ENCODE measurements at regions not wholly inside any gene's neighbourhood (a gene's known extent, or its start where the extent isn't known, plus 50 kb on each side); places are given as distances from the start of the nearest gene placed in this dataset.

DNA sequence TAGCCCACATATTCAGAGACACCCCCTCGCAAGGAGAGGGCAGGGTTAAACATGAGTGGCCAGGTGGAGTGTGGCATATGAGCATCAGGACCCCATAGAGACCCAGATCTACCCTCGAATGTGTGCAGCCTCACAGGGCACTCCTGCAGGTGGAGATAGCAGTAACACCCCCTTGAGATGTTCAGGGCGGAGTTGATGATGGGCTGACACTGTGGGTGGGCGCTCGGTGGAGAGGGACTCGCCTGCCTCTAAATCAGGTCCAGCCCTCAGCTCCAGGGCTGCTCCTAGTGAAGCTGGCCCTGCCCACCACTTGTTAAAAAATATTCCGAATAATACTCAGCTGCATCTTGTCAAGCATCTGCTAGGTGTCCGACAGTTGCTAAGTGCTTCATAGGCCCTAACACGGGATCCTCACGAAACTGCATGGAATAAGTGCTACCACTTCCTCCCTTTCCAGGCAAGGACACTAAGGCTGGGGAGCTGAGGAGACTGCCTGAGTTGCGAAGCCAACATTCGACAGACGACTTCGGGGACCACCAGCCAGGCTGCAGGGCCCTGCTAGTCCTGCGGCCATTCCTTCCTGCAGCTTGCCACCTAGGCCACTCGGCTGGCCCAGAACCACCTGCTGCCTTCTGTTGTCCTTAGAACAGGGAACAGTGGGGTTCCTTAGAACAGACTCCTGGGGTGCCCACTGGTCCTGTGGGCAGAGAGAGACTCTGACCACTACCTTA is 74.0 kb upstream of the WNT11 start:
- Histone ChIP-seq H3K27me3 (no peaks in the 10 kb centered on the region), H3K36me3 (no peaks in the 10 kb centered on the region), H3K4me1 (no peaks in the 10 kb centered on the region), H3K27ac (no peak overlapping the region), H3K4me3 (no peak overlapping the region), H3K9me3 (no peaks in the 10 kb centered on the region)
- no peak for TF ChIP-seq POLR2A (IDR thresholded peaks at IDR 0.05)
- TF ChIP-seq, protein P1, sequence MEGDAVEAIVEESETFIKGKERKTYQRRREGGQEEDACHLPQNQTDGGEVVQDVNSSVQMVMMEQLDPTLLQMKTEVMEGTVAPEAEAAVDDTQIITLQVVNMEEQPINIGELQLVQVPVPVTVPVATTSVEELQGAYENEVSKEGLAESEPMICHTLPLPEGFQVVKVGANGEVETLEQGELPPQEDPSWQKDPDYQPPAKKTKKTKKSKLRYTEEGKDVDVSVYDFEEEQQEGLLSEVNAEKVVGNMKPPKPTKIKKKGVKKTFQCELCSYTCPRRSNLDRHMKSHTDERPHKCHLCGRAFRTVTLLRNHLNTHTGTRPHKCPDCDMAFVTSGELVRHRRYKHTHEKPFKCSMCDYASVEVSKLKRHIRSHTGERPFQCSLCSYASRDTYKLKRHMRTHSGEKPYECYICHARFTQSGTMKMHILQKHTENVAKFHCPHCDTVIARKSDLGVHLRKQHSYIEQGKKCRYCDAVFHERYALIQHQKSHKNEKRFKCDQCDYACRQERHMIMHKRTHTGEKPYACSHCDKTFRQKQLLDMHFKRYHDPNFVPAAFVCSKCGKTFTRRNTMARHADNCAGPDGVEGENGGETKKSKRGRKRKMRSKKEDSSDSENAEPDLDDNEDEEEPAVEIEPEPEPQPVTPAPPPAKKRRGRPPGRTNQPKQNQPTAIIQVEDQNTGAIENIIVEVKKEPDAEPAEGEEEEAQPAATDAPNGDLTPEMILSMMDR (IDR thresholded peaks at IDR 0.05), result no peak
- DNase-seq, result no peak
- intact Hi-C loops (cut with DNase I; ENCODE audit: low total_unique reads), result no loop called here

DNA sequence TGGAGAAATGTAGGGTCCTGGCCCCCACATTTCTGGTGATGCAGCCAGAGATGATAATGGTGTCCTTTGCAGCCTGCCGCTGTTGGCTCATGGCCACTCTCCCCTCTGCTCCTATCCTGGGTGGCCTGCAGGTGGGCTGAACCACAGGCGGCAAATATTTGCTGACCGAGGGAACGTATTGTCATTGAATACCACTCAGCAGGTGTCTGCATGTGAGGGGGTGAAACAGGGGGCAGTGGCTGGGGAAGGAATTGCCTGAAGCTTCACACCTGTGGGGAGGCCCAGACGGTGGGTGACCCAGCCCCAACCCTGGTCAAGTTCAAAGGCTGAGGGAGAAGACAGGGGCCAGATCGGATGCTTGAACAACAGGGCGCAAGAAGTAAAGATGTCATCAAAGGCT is 73.3 kb upstream of the WNT11 start:
- Histone ChIP-seq H3K9me3 (no peaks in the 10 kb centered on the region), H3K27me3 (no peaks in the 10 kb centered on the region), H3K4me1 (no peaks in the 10 kb centered on the region), H3K27ac (no peak overlapping the region), H3K4me3 (no peak overlapping the region), H3K36me3 (no peaks in the 10 kb centered on the region)
- no peak for DNase-seq
- intact Hi-C loops (cut with DNase I; ENCODE audit: low total_unique reads), result no loop called here
- TF ChIP-seq, protein P1 (IDR thresholded peaks at IDR 0.05), result no peak
- no peak for TF ChIP-seq POLR2A (IDR thresholded peaks at IDR 0.05)

DNA sequence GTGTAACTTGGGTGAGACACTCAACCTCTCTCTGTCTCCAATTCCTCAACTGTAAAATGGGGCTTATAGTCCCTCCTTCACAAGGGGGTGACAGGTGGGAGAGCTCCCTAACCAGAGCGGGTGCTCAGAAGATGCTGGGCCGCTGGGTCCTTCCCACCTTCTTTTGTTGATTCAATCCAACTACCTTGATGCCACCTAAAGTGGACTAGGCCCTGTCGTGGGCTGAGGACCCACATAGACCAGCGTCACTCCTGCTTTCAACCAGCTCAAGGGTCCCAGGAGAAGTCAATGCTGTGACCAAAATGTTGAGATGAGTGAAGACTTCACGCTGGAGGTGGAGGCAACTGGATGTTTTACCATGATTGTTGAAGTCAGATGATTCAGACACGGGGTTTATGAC is 72.7 kb upstream of the WNT11 start:
- H3K4me3 ChIP-seq, result no peak overlapping the region
- H3K36me3 ChIP-seq, result no peaks in the 10 kb centered on the region
- DNase-seq, result no peak
- intact Hi-C loops (cut with DNase I; ENCODE audit: low total_unique reads), result no loop called here
- H3K27me3 ChIP-seq, result no peaks in the 10 kb centered on the region
- no peaks in the 10 kb centered on the region for H3K9me3 ChIP-seq
- H3K4me1 ChIP-seq, result no peaks in the 10 kb centered on the region
- H3K27ac ChIP-seq, result no peak overlapping the region
- TF ChIP-seq, protein P1 (IDR thresholded peaks at IDR 0.05), result no peak
- TF ChIP-seq POLR2A (IDR thresholded peaks at IDR 0.05), result no peak

DNA sequence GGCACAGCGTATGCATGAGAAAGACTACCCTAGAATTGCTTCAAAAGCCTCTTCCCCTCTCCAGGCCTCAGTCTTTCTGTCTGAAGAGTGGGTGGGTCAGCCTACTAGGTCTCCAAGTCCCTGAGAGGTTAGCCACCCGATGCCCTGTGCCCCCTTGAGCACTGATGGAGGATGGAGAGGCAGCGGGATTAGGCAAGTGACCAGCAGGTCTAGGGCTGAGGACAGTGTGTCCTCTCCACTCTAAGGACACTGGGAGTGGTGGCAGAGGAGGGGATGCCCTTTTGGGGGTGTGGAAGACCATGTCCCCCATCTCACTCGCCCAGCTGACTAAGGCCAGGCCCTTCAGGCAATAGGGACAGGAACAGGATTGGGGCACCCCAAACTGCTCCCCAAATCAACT is 72.2 kb upstream of the WNT11 start:
- H3K27ac ChIP-seq, result no peak overlapping the region
- H3K27me3 ChIP-seq, result no peaks in the 10 kb centered on the region
- intact Hi-C loops (cut with DNase I; ENCODE audit: low total_unique reads), result no loop called here
- no peak for DNase-seq
- H3K36me3 ChIP-seq, result no peaks in the 10 kb centered on the region
- no peaks in the 10 kb centered on the region for H3K4me1 ChIP-seq
- no peak for TF ChIP-seq POLR2A (IDR thresholded peaks at IDR 0.05)
- TF ChIP-seq, protein P1 (IDR thresholded peaks at IDR 0.05), result no peak
- H3K9me3 ChIP-seq, result no peaks in the 10 kb centered on the region
- no peak overlapping the region for H3K4me3 ChIP-seq

DNA sequence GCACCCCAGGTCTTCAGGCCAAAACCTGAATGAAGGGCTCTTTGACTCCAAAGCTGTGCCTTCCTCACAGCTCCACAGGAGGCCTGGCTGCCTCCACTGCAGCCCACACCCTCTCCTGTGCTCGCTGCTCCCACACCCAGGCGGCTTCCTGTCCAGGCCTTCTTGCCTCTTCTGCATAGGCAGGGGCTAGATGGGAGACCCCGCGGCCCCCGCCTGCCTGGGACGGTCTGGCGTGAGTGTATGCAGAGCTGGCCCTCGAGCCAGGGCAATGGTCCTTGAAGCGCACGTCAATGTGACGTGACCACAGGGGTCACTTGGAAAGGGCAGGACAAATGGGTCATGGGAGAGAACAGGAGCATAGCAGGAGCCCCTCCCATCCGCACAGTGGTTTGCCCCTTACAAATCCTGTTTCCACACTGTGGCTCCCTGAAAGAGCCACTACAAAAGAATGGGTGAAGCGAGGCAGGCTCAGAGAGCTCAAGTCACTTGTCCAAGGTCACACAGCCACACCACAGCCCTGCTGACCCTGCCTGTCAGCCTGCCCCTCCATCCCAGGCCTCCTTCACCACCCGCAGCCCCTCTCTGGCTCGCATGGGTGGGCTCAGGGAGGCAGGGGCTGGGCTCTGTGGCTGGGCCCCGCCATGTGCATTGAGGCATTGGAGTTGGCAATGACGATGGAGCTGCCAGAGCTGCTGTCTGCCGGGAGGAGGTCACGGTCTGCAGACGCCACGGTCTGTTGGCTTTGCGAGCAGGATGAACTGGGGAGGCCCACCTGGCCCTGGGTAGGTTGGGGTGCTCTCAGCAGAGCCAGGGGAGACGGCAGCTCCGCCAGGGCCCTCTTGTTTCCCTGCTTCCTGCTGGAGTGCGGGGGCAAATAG is 71.2 kb upstream of the WNT11 start:
- no peaks in the 10 kb centered on the region for H3K9me3 ChIP-seq
- intact Hi-C loops (cut with DNase I; ENCODE audit: low total_unique reads), result no loop called here
- H3K36me3 ChIP-seq, result no peaks in the 10 kb centered on the region
- no peaks in the 10 kb centered on the region for H3K4me1 ChIP-seq
- no peak overlapping the region for H3K27ac ChIP-seq
- no peak for DNase-seq
- no peak for TF ChIP-seq POLR2A (IDR thresholded peaks at IDR 0.05)
- TF ChIP-seq, protein P1 (IDR thresholded peaks at IDR 0.05), result no peak
- no peak overlapping the region for H3K4me3 ChIP-seq
- no peaks in the 10 kb centered on the region for H3K27me3 ChIP-seq
